HG02885 (cell line): ENCODE measurements at regions not wholly inside any gene's neighbourhood (a gene's known extent, or its start where the extent isn't known, plus 50 kb on each side); places are given as distances from the start of the nearest gene placed in this dataset.

Experiments used
- ATAC-seq: cut with Tn5 transposase; IDR thresholded peaks from one replicate; pipeline ENCODE4 v1.9.1; 2021; ENCODE audit warnings: mild to moderate bottlenecking; ENCODE audit not compliant: unreplicated experiment, poor library complexity

GRCh38 chr2:226623587-226624368, 175.8 kb downstream of the IRS1 start:
- no peak for ATAC-seq

GRCh38 chr2:226622484-226622883, 177.1 kb downstream of the IRS1 start:
- ATAC-seq, result no peak

- ATAC-seq, result no peak
These were observed 179.4 kb downstream of the IRS1 start for GRCh38 chr2:226620176-226620575.

GRCh38 chr2:226619707-226620106, 179.9 kb downstream of the IRS1 start:
- ATAC-seq, result no peak

GRCh38 chr2:226618875-226619605, 180.6 kb downstream of the IRS1 start:
- ATAC-seq, result no peak

- ATAC-seq, result no peak
These were observed 181.1 kb downstream of the IRS1 start for GRCh38 chr2:226618544-226618874.

- no peak for ATAC-seq
These were observed 183.7 kb downstream of the IRS1 start for GRCh38 chr2:226615891-226616290.

- ATAC-seq, result no peak
These were observed 187.7 kb downstream of the IRS1 start for GRCh38 chr2:226611944-226612318.

GRCh38 chr2:226611196-226611943, 188.2 kb downstream of the IRS1 start:
- no peak for ATAC-seq

- ATAC-seq, result no peak
These were observed 190.3 kb downstream of the IRS1 start for GRCh38 chr2:226609366-226609765.

- ATAC-seq, result no peak
These were observed 191.2 kb downstream of the IRS1 start for GRCh38 chr2:226608451-226608850.

GRCh38 chr2:226607379-226607778, 192.2 kb downstream of the IRS1 start:
- no peak for ATAC-seq

GRCh38 chr2:226605642-226606041, 194.0 kb downstream of the IRS1 start:
- ATAC-seq, result no peak

- ATAC-seq, result no peak
These were observed 196.0 kb downstream of the IRS1 start for GRCh38 chr2:226603606-226604005.

- no peak for ATAC-seq
These were observed 197.5 kb downstream of the IRS1 start for GRCh38 chr2:226601881-226602662.

GRCh38 chr2:226600802-226601201, 198.8 kb downstream of the IRS1 start:
- no peak for ATAC-seq

- no peak for ATAC-seq
These were observed 199.4 kb downstream of the IRS1 start for GRCh38 chr2:226600184-226600583.

GRCh38 chr2:226589043-226589442, 210.6 kb downstream of the IRS1 start:
- no peak for ATAC-seq

- ATAC-seq, result no peak
These were observed 214.5 kb downstream of the IRS1 start for GRCh38 chr2:226585130-226585561.

- no peak for ATAC-seq
These were observed 215.0 kb downstream of the IRS1 start for GRCh38 chr2:226584518-226585055.
